RWPE1 (cell line): ENCODE measurements at regions not wholly inside any gene's neighbourhood (a gene's known extent, or its start where the extent isn't known, plus 50 kb on each side); places are given as distances from the start of the nearest gene placed in this dataset.

Experiments used
- CTCF ChIA-PET: fragments of 350-600 bp; sonication (Branson Sonifier 250); formaldehyde crosslinking; extraction: SDS; loops from one replicate; lab custom pipeline; 2021; lab: Yijun Ruan, JAX
- POLR2A ChIA-PET: fragments of 400-600 bp; formaldehyde crosslinking; extraction: SDS; loops from one replicate; lab custom pipeline; 2020; ENCODE audit warnings: antibody characterized with exemption; ENCODE audit not compliant: low non-redundant PET; lab: Yijun Ruan, JAX
- DNase-seq: peaks from one replicate; pipeline ENCODE4 v3.0.0; 2012; ENCODE audit warnings: low spot score
- H3K27ac ChIP-seq: fragments of 450-650 bp; 2 replicates; pipeline ENCODE4 v1.5.1; 2017
- CTCF ChIP-seq: fragments of 450-650 bp; conservative IDR thresholded peaks from 2 replicates; pipeline ENCODE4 v1.5.1; 2017; ENCODE audit warnings: low read depth, mild to moderate bottlenecking

GRCh38 chr9:99356512-99356971 lies 134.5 kb downstream of the SEC61B start:
- no peak for TF ChIP-seq CTCF
- H3K27ac ChIP-seq = no peak overlapping the region
- ChIA-PET POLR2A (no interaction called here), CTCF (interaction anchor here (0.6 to 0.9 kb wide), 3 partner anchors 10 to 271 kb away, joined by 3 read pairs; no protein-coding TSS in a partner anchor)
- DNase-seq = no peak

DNA sequence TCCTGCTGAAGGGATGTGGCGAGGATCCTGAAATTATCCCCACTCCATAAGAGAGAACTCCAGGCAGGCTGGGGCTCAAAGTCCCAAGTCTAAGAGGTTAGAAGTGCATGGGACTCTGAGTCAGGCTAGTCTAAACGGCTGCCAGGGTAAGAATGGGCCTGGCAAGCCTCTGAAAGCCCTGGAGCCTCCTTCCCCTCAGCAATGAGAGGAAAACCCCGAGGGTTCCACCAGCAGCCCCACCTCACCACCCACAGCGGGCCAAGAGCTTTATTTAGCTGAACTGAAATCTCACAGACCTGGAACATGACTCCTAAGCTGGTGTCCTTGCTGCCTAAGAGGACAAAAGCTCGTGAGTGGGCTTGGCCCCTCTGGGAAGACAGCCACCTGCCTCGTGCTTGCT lies 135.5 kb downstream of the SEC61B start:
- no peak for DNase-seq
- H3K27ac ChIP-seq = no peak overlapping the region
- ChIA-PET CTCF (interaction anchor here (0.6 kb wide), 1 partner anchor 230 kb away, joined by 7 read pairs; no protein-coding TSS in a partner anchor), POLR2A (no interaction called here)
- no peak for TF ChIP-seq CTCF

- no peak for DNase-seq
Observed at GRCh38 chr9:99358668-99359067, 136.6 kb downstream of the SEC61B start.

GRCh38 chr9:99359336-99359735 lies 137.3 kb downstream of the SEC61B start:
- ChIA-PET POLR2A (no interaction called here), CTCF (interaction anchor here (0.7 kb wide), 1 partner anchor 17 kb away, joined by 5 read pairs; no protein-coding TSS in a partner anchor)
- DNase-seq = no peak
- no peak overlapping the region for H3K27ac ChIP-seq
- no peak for TF ChIP-seq CTCF

More at GRCh38 chr9:99358668-99359067, 136.6 kb downstream of the SEC61B start:
- ChIA-PET CTCF (no interaction called here), POLR2A (no interaction called here)
- no peak for TF ChIP-seq CTCF
- H3K27ac ChIP-seq = no peak overlapping the region

GRCh38 chr9:99360026-99360425 lies 137.9 kb downstream of the SEC61B start:
- ChIA-PET CTCF (interaction anchor here (0.5 to 0.7 kb wide), 2 partner anchors 17 to 364 kb away, joined by 3 to 5 read pairs; no protein-coding TSS in a partner anchor), POLR2A (no interaction called here)
- DNase-seq = no peak
- no peak overlapping the region for H3K27ac ChIP-seq
- TF ChIP-seq CTCF = no peak

DNA sequence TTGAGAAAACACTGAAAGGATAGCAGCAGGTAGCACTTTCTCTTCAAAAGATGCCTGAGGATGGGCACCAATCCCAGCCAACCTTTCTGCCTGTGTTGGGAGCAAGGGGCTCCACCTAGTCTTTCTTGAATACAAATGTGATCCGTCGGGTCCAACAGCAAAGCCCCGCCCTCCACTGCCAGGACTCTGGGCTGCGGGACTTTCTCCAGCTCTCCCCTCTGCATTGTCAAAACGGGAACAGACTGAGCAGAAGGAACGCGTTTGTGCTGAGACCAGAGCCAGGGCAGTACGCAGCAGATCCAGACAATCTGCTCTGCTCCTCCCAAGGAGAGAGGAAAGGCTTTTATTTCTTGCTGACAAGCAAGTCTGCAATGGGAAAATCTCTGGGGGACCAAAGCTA lies 139.7 kb downstream of the SEC61B start:
- POLR2A ChIA-PET = interaction anchor here (0.6 kb wide), 1 partner anchor 17 kb away, joined by 3 read pairs; no protein-coding TSS in a partner anchor
- CTCF ChIA-PET = no interaction called here
- TF ChIP-seq CTCF = no peak
- H3K27ac ChIP-seq = no peak overlapping the region
- no peak for DNase-seq
